GM12872 (cell line): ENCODE measurements at regions not wholly inside any gene's neighbourhood (a gene's known extent, or its start where the extent isn't known, plus 50 kb on each side); places are given as distances from the start of the nearest gene placed in this dataset.

Experiments
- TF ChIP-seq, protein P1 (sequence below): IDR thresholded peaks from 3 replicates; pipeline ENCODE4 v1.5.1; 2011; ENCODE audit warnings: low read depth, mild to moderate bottlenecking, low read length, moderate library complexity; ENCODE audit not compliant: insufficient read depth

DNA sequence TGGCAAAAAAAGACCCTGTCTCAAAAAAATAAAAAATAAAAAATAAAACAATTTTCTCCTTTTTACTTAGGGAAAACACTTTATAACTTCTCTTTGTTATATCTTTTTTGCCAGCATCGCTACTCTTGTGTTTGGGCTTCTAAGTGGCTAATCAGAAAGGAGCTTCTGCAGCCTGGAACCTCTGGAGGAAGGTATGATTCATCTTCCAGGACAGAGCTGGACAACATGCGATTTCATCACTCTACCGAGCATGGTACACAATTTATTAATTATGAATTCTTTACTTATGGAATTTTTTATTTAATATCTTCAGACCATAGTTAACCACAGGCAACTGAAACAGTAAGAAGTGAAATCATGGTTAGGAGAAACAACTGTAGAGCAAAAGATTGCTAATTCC lies 1254.3 kb upstream of the AGA start:
- TF ChIP-seq, protein P1, sequence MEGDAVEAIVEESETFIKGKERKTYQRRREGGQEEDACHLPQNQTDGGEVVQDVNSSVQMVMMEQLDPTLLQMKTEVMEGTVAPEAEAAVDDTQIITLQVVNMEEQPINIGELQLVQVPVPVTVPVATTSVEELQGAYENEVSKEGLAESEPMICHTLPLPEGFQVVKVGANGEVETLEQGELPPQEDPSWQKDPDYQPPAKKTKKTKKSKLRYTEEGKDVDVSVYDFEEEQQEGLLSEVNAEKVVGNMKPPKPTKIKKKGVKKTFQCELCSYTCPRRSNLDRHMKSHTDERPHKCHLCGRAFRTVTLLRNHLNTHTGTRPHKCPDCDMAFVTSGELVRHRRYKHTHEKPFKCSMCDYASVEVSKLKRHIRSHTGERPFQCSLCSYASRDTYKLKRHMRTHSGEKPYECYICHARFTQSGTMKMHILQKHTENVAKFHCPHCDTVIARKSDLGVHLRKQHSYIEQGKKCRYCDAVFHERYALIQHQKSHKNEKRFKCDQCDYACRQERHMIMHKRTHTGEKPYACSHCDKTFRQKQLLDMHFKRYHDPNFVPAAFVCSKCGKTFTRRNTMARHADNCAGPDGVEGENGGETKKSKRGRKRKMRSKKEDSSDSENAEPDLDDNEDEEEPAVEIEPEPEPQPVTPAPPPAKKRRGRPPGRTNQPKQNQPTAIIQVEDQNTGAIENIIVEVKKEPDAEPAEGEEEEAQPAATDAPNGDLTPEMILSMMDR = no peak

DNA sequence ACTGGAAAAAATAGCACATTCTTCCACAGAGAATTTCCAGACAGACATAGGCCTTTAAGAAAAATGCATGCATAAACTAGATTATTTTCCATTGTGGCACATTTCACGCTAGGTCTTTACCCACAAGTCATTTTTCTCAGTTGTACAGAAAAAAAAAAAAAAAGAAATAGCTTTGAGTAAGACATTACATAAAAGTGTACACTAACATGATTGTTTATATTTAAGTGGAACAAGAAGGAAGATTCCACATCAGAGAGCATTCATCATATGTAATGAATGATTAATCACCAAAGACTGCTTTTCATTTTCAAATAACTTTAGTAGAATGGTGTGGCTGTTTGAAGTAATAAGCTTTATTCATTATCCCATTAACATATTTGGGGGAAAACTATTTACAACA lies 1270.2 kb upstream of the AGA start:
- TF ChIP-seq, protein P1 = no peak

- TF ChIP-seq, protein P1 = no peak
Observed at GRCh38 chr4:178738026-178738425, 1295.8 kb upstream of the AGA start.

DNA sequence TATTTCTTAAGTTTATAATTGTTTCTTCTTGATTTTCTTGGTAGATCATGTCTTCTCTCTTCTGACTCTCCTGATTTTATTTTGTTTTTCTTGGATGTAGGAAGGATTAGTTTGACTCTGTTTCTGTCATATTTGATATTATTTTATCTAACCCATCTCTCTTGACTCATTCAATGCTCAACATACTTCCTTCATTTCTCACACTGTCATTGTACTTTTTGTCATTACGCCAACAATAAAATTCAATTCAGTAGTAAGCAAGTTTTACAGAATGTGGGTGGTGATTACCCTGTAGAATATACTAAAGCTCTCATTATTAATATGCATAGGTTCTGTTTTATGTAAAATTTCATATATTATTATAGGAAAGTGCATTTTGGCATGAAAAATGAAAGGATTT lies 1303.0 kb upstream of the AGA start:
- TF ChIP-seq, protein P1 = no peak

DNA sequence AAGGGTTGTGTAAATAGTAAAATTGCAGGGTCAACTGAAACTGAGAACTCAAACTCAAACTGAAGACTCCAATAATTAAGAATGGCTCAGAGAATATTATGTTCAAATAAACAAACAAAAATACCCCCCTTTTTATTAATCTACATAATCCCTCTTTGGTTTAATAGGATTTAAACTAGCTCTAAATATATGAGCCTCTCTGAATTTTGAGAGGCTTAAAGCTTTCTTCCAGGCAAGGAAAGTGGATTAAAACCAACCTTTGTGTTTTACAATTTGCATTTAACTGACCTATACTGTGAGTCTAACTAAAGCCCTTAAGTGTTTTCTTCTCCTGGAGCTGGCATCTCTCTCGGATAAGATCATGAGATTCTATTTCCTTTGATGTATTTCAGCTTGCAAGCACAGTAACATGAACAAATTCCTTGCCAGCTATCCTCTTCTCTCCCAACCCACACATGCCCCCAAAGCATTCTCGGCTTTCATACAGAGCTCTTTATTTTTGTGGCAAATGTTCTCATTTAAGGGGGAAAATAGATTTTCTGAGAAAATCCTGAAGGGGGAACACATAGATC lies 1310.8 kb upstream of the AGA start:
- TF ChIP-seq, protein P1 = no peak

DNA sequence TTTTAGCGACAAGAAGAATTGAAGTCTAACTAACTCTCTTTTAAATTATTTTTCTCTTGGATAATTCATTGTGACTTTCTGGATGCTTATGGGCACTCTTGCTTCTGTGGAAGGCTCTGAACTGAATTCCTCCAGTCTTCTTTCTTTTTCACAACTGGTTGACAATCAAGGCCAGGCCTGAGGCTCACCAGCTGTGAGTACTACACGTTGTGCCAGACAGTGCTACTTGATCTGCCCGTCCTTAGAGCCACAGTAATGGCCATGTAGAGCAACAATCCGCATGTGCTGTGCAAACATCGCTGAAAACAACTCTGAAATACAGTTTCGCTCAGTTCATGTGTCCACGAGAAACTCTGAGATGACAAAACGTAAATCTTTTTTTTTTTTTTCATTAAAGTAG lies 1336.3 kb upstream of the AGA start:
- TF ChIP-seq, protein P1 = no peak

GRCh38 chr4:178781779-178782178 lies 1339.5 kb upstream of the AGA start:
- TF ChIP-seq, protein P1 = no peak
